B cell (primary cell): ENCODE measurements at regions not wholly inside any gene's neighbourhood (a gene's known extent, or its start where the extent isn't known, plus 50 kb on each side); places are given as distances from the start of the nearest gene placed in this dataset.

Experiments
- CTCF ChIP-seq: fragments of 200-600 bp; IDR thresholded peaks from one replicate; pipeline ENCODE4 v1.8.0; 2022; ENCODE audit warnings: antibody characterized with exemption, mild to moderate bottlenecking
- EZH2 ChIP-seq: IDR thresholded peaks from 2 replicates; pipeline ENCODE4 v1.6.1; 2012; ENCODE audit warnings: borderline replicate concordance, low read depth, mild to moderate bottlenecking, moderate library complexity, low read length; ENCODE audit not compliant: insufficient read depth, poor library complexity, severe bottlenecking

- TF ChIP-seq CTCF (no peak), EZH2 (no peak)
These were observed 1220.6 kb upstream of the CADM2 start for GRCh38 chr3:83738202-83738601.
